Urothelium cell line (cell line): ENCODE measurements at regions not wholly inside any gene's neighbourhood (a gene's known extent, or its start where the extent isn't known, plus 50 kb on each side); places are given as distances from the start of the nearest gene placed in this dataset.
"Not testable (repeated sequence)": the region's sequence is repeated elsewhere in the genome, so short reads cannot be mapped to it uniquely, and the experiment has no call there.

Experiments
- DNase-seq: peaks from one replicate; pipeline ENCODE4 v3.0.0; 2011; ENCODE audit warnings: low spot score, mixed read lengths
- FAIRE-seq: peaks from 2 replicates; lab custom pipeline; 2011; peaks lifted over from hg19 to GRCh38; lab: Jason Lieb, UNC

DNA sequence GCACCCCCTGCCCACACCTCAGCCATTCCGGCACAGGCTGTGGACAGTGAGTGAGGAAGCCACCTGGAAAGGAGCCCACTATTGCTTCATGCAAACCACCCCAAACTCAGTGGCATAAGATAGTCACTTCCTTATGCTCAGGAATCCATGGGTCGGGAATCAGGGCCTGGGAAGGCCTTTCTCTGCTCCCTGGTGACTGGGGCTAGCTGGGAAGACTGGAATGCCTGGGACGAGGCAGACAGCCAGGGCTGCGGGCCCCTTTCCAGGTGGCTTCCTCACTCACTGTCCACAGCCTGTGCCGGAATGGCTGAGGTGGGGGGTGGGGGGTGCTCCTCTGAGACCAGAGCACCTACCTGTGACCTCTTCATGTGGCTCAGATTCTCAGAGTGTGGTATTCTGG is 74.1 kb upstream of the GRB10 start:
- FAIRE-seq (peak; percentile 13), DNase-seq (no peak)

DNA sequence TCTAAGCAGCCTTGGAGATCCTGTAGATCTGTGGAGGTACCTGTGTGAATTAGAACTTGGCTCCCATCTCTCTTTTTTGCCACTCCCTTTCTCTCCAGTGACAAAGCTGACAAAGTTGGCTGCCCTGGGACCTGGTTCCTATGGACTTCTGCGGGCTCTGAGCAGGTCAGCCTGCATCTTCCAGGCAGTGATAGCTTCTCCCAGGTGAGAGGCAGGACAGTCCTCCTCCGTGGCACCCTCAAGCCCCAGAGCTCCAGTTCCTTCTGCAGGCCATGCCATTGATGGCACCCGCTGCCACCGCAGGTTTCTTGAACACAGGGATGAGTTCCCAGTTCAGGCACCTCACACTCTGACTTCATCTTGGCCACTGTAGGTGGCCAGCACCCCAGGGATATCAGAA is 73.5 kb upstream of the GRB10 start:
- DNase-seq (no peak), FAIRE-seq (no peak)

DNA sequence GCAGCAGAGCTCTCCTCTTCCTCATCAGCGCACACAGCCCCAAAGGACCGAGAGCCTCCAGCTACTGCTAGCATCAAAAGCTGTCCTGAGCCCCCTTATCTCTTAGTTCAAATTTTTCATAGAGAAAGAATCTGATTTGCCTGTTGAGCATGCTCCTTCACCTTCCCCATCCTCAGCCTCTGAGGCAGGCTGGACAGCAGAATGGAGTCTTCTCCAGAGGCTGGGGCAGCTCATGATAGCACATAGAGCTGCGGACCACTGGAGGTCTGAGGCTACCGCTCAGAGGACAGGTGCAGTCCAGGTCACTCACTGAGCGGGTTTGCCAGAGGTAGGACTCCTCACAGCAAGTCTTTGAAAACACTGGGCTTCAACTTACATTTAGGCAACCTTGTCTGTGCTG is 72.8 kb upstream of the GRB10 start:
- FAIRE-seq: no peak
- no peak for DNase-seq

DNA sequence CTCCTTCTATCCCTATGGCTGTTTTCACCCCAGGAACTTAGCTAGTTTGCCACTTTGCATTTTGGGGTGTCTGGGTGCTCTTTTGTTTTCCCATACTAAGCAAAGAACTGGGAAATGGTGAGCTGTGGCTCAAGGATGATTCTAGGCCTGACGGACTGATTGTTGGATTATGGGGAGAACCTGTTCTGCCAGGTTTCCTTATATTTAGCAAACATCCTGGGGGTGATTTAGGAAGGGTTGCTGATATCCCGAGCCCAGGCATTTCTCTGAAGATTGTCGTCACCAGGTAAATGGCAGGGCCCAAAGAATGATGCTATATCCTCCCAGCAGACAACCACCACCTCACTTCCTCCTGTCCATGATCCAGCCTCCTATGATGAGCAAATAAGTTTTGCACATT is 72.1 kb upstream of the GRB10 start:
- FAIRE-seq: no peak
- no peak for DNase-seq

DNA sequence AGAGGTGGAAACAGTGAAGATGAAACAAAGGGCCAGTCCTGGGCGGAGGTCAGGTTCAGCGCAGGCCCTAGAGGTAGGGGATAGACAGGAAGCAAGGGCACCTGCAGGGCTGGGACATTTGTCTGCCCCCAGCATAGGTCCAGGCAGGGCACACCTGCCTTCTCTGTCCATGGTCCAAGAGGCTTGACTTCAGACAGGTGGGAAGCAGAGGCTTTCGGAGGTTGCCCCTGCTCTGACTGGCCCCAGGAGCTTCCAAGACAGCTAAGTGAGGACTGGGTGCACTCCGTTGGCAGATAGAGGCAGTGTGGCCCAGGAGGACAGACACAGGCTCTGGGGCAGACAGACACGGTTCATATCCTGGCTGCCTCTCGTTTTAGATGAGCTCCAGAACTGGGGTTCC is 71.6 kb upstream of the GRB10 start:
- no peak for DNase-seq
- no peak for FAIRE-seq

DNA sequence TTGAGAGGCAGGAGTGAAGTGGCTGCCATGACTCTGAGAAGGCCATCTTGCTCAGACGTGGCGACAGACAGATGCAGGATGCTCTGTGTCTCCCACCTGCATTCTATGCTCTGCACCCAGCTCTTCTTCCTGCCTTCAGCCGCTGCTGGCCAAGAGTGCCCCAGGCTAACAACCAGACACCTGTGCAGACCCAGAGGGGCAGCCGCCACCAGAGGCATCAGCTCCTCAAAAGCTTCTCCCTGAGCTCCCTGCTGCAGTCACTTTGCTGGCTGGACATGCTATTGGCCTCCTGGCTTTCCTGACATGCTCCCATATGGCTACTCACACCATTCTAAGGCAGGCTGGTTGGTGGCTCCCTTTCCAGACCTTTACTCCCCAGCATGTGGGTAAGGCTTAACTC is 70.6 kb upstream of the GRB10 start:
- no peak for FAIRE-seq

DNA sequence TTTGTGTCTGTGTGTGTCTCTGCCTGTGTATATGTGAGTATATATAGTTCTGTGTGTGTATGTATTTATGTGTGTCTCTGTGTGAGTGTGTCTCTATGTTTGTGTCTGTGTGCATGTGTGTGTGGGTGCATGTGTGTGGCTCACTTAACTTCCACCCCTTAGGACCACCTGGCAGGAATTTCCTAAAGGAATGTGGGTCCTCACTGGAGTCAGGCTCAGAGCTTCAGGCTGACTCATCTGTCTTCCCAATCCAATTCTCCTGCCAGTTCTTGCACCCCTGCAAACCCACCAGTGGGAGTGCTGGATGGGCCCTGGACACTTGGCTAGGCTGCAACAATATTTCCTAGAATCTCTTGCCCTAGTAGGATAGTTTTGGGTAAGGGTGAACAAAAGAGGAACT is 70.2 kb upstream of the GRB10 start:
- no peak for DNase-seq

More for the DNA sequence above, 70.6 kb upstream of the GRB10 start:
- DNase-seq: no peak

DNA sequence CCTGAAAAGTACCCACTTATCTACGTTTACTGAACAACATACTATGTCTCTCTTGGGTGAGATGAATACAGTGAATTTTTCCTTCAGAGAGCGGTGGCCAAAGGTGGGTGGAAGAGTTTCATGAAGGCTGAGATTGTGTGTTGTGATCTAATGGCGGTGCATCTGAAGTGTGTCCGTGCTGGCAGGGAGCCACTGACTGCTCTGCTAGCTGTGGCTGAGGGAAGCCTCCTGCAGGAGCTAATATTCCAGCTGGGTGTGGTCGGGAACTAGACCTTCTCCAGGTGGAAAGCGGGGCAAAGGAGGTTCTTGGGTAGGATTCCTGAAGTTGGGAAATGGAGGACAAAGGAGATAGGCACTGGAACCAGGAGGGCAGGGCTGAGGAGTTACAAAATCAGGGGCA is 69.2 kb upstream of the GRB10 start:
- FAIRE-seq (no peak), DNase-seq (no peak)

More for the DNA sequence above, 70.2 kb upstream of the GRB10 start:
- FAIRE-seq: no peak

DNA sequence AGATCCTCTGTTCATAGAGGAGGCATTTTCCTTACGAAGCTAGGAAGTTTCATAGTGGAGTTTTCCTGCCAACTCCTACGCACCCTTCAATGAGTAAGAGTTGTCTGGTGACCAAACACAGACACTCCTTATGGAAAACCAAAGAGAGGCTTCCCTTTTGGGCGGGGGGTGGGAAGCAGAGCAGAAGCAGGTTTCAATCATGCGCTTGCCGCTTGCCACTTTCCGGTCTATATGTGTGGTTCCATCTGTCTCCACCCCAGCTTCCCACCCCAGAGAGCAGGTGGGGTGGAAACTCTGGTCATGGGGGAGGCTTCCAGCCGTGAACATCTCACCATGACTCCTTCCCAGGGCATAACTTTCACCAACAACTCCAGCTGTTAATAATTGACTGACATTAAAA is 68.8 kb upstream of the GRB10 start:
- DNase-seq: peak; percentile 47
- FAIRE-seq: no peak

DNA sequence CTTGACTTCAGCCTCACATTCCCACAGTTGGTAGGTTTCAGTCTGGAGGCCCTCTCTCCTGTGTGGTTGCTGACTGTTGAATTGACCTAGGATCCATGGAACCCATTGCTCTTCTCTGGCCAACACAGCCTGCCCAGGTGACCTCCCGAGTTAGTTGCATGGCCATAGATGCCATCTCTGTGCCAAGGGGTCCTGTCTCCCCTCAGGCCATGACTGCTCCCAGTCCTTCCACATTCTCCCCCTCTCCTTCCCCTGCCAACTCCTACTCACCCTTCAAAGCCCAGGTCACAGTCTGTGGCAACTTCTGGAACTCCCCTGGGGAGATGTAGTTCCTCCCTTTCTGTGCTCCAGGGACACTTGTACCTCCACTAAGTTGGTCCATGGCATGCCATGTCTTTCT is 67.3 kb upstream of the GRB10 start:
- DNase-seq: no peak

DNA sequence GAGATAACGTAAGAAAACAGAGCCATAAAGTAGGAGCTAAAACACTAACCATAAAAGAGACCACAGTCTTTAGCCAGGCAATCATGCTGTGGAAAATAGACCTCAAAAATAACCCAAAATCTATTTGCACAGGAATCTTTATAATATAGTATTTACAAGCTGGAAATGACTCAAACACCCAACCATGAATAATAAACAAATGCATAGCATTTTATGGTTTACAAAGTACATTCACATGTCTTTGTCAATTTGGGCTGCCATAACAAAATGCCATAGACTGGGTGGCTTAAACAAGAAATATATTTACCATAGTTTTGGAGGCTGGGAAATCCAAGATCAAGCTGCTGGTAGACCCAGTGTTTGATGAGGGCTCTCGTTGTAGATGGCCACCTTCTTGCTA is 65.5 kb upstream of the GRB10 start:
- FAIRE-seq (no peak), DNase-seq (no peak)

More for the DNA sequence above, 67.3 kb upstream of the GRB10 start:
- FAIRE-seq: peak; percentile 67

DNA sequence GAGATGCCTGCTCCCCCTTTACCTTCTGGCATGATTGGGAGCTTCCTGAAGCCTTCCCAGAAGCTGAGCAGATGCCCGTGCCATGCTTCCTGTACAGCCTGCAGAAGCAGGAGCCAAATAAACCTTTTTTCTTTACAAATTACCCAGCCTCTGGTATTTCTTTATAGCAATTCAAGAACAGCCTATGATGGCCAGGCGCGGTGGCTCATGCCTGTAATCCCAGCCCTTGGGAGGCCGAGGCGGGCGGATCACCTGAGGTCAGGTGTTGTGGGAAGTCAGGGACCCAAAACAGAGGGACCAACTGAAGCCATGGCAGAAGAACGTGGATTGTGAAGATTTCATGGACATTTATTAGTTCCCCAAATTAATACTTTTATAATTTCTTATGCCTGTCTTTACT is 62.2 kb upstream of the GRB10 start:
- DNase-seq, FAIRE-seq: not testable (repeated sequence)

DNA sequence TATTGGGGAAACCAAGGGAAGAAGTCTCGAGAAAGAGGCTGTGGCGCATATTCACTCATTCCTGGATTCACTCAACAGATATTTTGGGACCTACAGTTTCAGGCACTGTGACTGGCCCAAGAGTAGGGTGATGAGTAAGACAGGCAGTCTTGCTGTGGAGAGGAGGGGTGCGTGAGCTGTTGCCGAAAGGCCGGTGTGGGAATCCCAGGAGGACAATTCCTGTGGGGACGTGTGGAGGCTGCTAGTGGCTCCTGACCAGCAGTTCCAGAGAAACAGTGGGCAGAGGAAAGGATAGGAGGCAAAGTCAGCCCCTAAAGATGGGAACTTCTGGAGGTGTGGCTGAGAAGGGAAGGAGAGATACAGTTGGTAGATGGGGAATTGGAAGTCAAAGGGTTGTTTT is 59.3 kb upstream of the GRB10 start:
- DNase-seq (no peak), FAIRE-seq (no peak)

DNA sequence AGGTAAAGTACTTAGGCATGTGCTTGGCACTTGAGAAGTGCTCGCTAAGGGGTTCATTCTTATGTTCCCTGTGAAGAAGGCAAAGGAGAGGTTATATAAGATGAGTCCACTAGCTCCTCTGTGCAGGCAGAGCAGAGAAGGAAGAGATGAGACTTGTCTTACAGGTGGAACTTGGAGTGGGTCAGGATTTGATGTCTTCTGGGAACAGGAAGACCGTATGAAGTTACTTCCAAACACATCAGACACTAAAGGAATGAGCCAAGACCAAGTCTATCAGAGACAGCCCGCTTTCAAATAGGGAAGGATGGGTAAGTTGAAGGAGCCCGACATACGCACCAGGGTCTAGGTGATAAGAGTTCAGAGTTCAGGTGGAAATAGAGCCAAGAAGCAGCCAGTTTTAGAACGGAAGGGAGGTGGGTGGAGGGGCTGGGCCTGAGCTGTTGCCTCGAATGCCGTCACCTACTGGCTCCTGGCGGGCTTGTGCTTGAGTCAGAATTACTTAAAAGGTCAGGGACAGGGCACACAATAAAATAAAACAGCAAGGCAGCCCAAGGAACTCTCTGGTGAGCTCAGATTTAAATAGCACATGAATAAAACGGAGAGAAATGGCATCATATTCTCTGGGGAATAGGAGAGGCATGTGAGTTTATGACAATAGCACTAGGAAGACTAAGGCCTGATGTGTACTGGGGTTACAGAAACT is 56.1 kb upstream of the GRB10 start:
- peak; percentile 72 for DNase-seq
- peak; percentile 55 for FAIRE-seq

DNA sequence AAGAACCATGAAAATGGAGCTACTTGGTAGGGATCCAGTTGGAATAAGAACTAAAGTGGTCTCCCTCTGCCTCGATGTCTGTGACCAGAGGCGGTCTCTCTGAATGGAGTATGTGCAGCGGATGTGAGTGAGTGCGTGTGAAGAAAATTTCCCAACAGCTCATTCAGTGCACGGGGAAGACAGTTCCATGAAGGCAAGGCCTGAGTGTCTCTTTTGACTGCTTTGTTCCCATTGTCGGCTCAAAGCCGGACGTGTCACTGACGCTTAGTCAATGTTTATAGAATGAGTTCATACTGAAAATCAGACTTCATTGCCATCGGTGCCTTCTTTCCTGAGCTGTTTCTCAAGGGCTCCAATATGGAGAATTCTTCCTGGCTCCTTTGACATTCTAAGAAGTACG is 55.3 kb upstream of the GRB10 start:
- DNase-seq (no peak), FAIRE-seq (no peak)

DNA sequence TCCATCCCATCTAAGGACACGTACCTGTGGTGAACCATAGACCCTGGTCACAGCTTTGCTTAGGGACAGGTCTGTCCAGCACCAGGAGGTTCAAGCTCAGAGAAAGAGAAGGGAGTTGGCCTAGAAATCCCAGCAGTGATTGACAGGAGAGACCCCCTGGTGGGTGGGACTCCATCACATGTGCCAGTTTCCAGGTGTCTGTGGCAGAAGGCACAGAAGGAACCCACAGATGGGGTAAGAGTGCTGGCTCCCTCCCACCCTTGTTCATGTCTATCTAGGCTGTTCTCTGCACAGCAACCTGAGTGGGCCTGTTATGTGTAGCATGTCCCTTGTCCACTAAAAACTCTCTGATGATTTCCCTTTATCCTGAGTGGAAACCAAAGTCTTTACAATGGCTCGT is 54.0 kb upstream of the GRB10 start:
- DNase-seq (no peak), FAIRE-seq (no peak)

DNA sequence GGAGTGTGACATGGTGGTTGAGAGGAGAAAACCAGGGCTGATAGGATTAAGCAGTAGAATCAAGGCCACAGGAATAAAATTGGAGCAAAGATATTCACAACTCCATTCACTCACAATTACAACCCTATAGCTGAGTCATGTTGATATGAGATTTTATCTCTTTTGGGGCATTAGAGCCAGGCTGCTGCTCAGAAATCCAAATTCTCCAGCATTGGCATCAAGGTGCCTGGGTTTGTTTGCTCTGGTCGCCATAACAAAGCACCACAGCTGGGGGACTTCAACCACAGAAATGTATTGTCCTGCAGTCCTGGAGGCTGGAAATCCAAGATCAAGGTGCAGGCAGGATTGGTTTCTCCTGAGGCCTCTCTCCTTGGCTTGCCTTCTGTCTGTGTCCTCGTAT is 52.5 kb upstream of the GRB10 start:
- FAIRE-seq: no peak
- DNase-seq: no peak

DNA sequence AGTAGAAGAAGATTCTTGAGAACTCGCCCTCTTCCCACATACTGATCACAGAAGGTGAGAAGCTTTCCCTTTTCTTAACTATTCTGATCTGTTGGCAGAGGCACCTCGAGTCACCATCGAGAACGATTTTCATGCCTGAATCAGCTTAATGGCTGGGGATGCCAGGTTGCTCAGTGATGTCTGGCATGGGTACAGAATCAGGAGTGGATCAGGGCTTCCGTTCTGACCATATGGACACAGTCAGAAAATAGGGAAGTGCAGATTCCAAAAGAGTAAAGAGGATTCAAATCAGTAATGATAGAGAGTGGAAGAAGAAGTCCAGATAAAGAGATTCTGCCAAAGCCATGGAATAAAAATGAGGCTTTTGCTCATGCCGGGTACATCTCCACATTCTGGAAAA is 52.0 kb upstream of the GRB10 start:
- no peak for DNase-seq
- FAIRE-seq: no peak

DNA sequence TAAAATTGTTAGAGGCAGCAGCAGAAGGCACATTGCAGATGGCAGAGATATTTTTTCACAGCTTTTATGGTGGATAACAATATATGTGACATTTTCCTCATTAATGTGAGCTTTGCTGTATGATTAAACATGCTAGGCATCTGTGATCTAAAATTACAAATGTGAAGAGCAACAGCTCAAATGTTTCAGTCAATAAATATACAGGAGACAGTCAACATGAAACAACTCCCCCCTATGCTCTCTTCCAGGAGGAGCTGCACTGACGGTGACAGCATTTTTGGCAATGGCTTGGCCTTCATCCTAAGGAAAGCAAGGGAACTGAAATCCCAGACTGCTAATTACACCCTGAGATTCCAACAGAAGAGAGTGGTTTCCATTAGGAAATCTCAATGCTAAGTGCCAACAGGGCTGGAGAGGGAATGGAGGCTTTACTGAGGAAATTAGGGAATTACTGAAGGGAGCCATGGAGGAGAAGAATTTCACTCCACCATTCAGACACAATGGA is 51.4 kb upstream of the GRB10 start:
- no peak for DNase-seq
- no peak for FAIRE-seq

DNA sequence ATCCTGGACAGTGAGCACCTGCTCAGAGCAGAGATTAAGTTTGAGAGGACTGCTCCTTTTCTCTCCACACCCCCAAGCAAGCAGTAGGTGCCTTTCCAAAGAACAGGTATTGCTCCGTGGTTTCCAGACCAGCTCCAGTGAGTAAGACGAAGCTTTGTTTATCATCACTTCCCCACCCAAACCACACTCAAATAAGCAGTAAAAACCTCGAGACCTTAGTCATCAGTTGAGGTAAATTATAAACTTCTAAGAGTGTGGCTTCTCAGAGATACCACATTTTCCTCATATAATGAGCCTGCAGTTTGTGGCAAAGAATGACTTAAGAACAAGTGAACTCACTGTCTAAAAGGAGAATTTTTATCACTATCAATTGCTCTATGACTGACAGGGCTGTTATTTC is 50.0 kb upstream of the GRB10 start:
- FAIRE-seq: peak; percentile 84

More for the DNA sequence above, 50.0 kb upstream of the GRB10 start:
- peak; percentile 81 for DNase-seq
